NOMO-1 treated with DMSO at 0.1 percent for 48 hours (cell line): ENCODE measurements at regions not wholly inside any gene's neighbourhood (a gene's known extent, or its start where the extent isn't known, plus 50 kb on each side); places are given as distances from the start of the nearest gene placed in this dataset.
"Not testable (repeated sequence)": the region's sequence is repeated elsewhere in the genome, so short reads cannot be mapped to it uniquely, and the experiment has no call there.

ENCODE experiments used
- DNase-seq: peaks from one replicate; lab custom pipeline; 2025; ENCODE audit not compliant: unreplicated experiment; lab: John Stamatoyannopoulos, UW

- DNase-seq = no peak
Measured at GRCh38 chr2:65625982-65626381, 193.6 kb upstream of the SPRED2 start.

- DNase-seq = no peak
Measured at GRCh38 chr2:65622951-65623535, 190.6 kb upstream of the SPRED2 start.

DNA sequence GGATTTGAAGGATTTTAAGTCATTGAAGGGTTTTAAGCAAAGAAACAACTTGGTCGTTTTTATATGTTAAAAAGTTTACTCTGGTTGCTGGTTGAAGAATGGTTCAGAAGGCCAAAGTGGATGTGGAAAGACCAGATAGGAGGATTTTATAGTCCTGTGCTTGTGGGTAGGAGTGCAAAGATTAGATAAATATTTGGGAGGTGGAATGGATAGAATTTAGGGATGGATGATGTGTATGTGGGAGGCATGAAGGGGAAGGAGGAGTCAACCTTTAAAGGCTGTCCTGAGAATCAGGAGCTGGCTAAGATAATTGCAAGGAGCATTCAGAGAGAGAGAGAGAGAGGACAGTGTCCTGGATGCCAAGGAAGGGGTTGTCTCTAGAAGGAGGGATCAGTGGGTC, 190.1 kb upstream of the SPRED2 start:
- no peak for DNase-seq

DNA sequence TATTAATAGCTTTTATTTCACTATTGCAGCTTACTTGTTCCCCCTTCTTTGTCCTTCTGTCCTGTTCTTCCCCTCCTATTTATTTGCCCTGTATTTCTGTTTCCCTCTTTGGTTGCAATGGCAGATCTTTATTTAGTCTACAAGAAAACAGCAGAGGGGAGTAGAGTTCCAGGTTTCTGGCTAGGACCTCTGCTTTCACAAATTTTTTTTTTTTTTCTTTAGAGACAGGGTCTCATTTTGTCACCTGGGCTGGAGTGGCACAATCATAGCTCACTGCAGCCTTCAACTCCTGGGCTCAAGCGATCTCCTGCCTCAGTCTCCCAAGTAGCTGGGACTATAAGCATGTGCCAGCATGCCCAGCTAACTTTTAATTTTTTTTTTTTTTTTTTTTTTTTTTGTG, 188.1 kb upstream of the SPRED2 start:
- no peak for DNase-seq

GRCh38 chr2:65620026-65620425, 187.6 kb upstream of the SPRED2 start:
- no peak for DNase-seq

DNA sequence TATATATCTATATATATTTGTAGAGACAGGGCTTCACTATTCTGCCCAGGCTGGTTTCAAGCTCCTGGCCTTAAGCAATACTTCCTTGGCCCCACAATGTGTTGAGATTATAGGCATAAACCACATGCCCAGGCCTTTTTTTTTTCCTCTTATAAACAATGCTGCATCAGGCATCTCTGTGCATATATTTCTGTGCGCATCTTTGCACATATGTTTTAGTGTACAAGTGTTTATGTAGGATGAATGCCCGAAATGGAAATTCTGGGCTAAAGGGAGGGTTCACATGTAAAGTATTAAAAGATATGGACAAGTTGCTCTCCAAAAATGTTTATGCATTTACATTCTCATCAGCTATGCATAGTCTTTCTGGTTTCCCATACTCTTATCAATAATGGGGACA, 183.2 kb upstream of the SPRED2 start:
- DNase-seq = no peak

DNA sequence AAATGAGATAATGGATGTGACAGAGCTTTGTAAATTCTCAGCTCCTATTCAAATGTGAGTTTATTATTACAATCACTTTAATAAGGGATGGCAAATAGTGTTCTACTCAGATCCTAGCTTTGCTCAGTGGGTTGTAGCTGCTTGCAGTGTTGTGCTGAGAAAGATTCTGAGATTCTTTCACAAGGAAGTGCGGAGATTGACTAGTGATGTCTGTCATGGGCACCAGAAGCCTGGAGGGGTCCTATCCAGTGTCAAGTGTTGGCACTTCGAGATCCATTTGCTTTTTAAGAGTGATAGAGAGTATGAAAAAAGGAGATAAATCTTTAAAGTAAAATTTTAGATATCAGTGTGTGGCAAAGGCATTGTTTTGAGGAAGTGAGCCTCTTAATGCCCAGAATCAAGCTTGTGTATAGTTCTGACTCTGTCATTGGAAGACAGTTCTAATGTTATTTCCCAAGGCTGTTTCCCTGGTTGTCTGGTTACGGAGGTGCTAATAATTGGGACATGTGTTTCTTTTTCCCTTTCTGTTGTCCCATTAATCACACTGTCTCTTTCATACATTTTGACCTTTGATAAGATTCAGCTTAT, 181.7 kb upstream of the SPRED2 start:
- peak; percentile 20 for DNase-seq

DNA sequence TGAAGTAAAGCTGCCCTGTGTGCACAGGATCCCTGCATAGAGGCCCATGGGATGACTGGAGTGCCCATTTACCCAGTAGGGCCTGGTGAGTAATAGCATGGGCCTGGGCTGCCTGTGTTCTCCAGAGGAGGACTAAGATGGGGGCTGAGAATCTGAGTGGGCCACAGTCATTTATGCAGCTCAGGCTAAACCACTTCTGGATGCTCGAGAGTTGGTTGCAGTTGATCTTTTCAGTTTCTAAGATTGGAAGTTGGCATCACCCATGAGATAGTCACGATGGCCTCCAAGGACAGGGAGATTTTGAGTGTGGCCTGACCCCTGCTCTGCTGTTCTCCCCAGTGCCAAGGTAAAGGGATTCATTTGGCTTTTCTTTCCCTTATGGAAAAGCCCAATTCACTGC, 179.1 kb upstream of the SPRED2 start:
- DNase-seq = no peak

- DNase-seq = no peak
Measured at GRCh38 chr2:65608916-65609315, 176.5 kb upstream of the SPRED2 start.

GRCh38 chr2:65608466-65608865, 176.1 kb upstream of the SPRED2 start:
- DNase-seq = no peak

DNA sequence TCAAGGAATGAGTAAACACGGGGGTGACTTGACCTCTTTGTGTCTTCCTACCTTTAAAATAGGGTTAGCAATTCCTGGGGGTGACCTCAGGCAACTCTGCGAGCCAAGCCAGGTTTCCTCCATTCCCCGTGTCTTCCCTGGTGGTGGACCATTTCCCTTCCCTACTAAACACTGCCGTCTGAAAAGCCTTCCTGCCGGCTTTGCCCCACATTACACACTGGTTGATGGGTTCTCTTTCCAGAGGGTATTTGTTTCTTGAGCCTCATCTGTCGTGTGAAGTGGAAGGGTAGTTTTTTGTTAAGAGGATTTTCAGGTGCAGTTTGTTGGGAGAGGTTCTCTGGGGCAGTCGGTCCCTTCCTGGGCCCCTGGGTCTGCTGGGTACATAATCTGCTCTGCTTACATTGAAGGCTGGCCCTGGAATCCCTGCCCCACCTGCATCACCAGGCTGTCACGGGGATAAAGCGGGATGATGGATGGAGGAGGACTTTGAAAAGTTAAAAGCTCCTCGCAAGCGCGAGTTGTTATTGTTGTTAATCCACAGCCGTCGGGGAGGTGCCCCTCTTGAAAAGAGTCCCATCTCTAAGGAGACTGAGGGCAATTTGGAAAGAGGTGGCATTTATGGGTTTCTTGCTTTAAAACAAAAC, 175.4 kb upstream of the SPRED2 start:
- DNase-seq = no peak

DNA sequence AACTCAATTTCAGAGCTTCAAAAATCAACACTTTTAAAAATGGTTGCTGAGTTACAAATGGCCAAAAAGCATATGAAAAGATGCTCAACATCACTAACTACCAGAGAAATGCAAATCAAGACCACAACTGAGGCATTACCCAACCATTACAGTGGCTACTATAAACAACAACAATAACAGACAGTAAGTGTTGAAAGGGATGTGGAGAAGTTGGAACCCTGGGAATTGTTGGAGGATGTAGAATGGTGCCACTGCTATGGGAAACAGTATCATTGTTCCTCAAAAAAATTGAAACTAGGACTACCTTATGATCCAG, 173.3 kb upstream of the SPRED2 start:
- no peak for DNase-seq

DNA sequence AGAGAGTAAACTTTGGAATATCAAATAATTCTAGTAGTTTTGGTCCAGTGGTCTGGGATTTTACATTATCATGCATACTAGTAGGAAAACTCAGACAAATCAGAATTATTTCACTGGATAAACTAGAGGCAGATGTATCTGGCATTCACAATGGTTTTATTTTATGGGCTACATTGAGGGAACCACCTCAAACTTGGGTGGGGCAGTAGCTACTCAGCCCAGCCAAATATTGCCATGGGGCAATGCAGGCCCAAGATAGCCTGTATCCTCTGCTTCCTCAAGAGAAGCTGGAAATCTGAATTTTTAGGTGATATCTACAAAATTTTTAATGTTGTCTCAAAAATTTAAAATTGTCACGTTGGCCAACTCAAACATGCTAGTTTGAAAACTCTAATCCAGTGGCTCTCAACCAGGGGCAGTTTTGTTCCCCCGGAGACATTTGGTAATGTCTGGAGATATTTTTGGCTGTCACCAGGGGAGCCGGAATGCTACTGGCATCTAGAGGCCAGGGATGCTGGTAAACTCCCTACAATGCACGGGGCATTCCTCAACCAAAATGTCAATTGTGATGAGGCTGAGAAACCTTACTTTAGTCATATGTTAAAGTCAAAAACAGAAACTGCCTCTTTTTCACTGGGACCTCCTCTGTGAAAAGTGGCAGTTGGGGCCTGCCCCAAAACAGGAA, 172.8 kb upstream of the SPRED2 start:
- DNase-seq = no peak

- DNase-seq = no peak
Measured at GRCh38 chr2:65604246-65604645, 171.8 kb upstream of the SPRED2 start.

GRCh38 chr2:65602603-65603235, 170.3 kb upstream of the SPRED2 start:
- no peak for DNase-seq

DNA sequence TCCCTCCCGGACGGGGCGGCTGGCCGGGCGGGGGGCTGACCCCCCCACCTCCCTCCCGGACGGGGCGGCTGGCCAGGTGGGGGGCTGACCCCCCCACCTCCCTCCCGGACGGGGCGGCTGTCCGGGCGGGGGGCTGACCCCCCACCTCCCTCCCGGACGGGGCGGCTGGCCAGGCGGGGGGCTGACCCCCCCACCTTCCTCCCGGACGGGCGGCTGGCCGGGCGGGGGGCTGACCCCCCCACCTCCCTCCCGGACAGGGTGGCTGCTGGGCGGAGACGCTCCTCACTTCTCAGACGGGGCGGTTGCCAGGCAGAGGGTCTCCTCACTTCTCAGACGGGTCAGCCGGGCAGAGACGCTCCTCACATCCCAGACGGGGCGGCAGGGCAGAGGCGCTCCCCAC, 168.5 kb upstream of the SPRED2 start:
- not testable (repeated sequence) for DNase-seq

DNA sequence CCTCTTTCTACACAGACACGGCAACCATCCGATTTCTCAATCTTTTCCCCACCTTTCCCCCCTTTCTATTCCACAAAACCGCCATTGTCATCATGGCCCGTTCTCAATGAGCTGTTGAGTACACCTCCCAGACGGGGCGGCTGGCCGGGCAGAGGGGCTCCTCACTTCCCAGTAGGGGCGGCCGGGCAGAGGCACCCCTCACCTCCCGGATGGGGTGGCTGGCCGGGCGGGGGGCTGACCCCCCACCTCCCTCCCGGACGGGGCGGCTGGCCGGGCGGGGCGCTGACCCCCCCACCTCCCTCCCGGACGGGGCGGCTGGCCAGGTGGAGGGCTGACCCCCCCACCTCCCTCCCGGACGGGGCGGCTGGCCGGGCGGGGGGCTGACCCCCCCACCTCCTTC, 168.0 kb upstream of the SPRED2 start:
- DNase-seq = not testable (repeated sequence)

- no peak for DNase-seq
Measured at GRCh38 chr2:65599693-65600092, 167.3 kb upstream of the SPRED2 start.

DNA sequence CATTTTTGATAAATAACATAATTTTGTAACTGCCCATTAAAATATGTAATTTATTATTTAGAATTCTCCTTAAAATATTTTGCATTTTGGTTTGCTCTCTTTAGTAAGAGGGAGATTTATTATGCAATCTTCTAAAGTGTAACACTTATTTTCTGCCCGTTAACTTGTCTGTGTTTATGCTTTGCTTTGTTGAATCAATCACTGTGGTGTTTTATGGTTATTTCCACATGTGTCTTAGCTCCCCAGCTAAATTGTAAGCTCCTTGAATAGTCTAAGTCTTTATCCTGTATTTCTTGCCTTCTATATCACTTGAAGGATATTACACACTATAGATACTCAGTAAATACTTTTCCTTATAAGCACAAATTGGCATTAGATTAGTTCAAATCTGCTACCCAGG, 166.6 kb upstream of the SPRED2 start:
- DNase-seq = no peak

- DNase-seq = no peak
Measured at GRCh38 chr2:65598264-65598663, 165.9 kb upstream of the SPRED2 start.

- no peak for DNase-seq
Measured at GRCh38 chr2:65595630-65596029, 163.2 kb upstream of the SPRED2 start.

GRCh38 chr2:65594150-65594549, 161.8 kb upstream of the SPRED2 start:
- DNase-seq = no peak
